Neural cell (in vitro differentiated cells): ENCODE measurements at regions not wholly inside any gene's neighbourhood (a gene's known extent, or its start where the extent isn't known, plus 50 kb on each side); places are given as distances from the start of the nearest gene placed in this dataset.

ENCODE experiments used
- H2AFZ ChIP-seq: fragments of 200-600, 300-800 bp; sonication (generic), shearing (Covaris generic); 2 replicates; pipeline ENCODE4 v1.6.0; 2014; ENCODE audit warnings: low read depth, mild to moderate bottlenecking, antibody characterized with exemption, low read length, moderate library complexity
- H3F3A ChIP-seq: fragments of 200-600 bp; shearing (Covaris generic); 2 replicates; pipeline ENCODE4 v1.6.1; 2016; ENCODE audit warnings: mild to moderate bottlenecking, moderate library complexity, mixed read lengths, antibody characterized with exemption, low read length; ENCODE audit not compliant: insufficient read depth, poor library complexity, severe bottlenecking
- H3K27ac ChIP-seq: fragments of 200-600, 300-800 bp; sonication (generic), shearing (Covaris generic); 2 replicates; pipeline ENCODE4 v1.5.1; 2014; ENCODE audit warnings: mild to moderate bottlenecking, low read length, moderate library complexity
- H3K27me3 ChIP-seq: fragments of 300-800, 200-600 bp; sonication (generic), shearing (Covaris generic); 2 replicates; pipeline ENCODE4 v1.6.0; 2014; ENCODE audit warnings: mild to moderate bottlenecking, low read depth, low read length, moderate library complexity; ENCODE audit not compliant: insufficient read depth
- H3K36me3 ChIP-seq: fragments of 300-800, 200-600 bp; sonication (generic), shearing (Covaris generic); 2 replicates; pipeline ENCODE4 v1.5.1; 2014; ENCODE audit warnings: mild to moderate bottlenecking, antibody characterized with exemption, low read length, moderate library complexity; ENCODE audit not compliant: insufficient read depth
- H3K4me2 ChIP-seq: fragments of 300-800, 200-600 bp; sonication (generic), shearing (Covaris generic); 2 replicates; pipeline ENCODE4 v1.6.0; 2014; ENCODE audit warnings: mild to moderate bottlenecking, low read length
- H3K4me3 ChIP-seq: fragments of 300-800, 200-600 bp; sonication (generic), shearing (Covaris generic); 2 replicates; pipeline ENCODE4 v1.5.1; 2014; ENCODE audit warnings: mild to moderate bottlenecking, low read length, moderate library complexity
- H3K79me2 ChIP-seq: fragments of 200-600 bp; shearing (Covaris generic); replicated peaks from 2 replicates; pipeline ENCODE4 v1.6.0; 2014; ENCODE audit warnings: mild to moderate bottlenecking, low read length, moderate library complexity; ENCODE audit not compliant: insufficient read depth
- H3K9ac ChIP-seq: fragments of 300-800, 200-600 bp; sonication (generic), shearing (Covaris generic); 2 replicates; pipeline ENCODE4 v1.6.1; 2016; ENCODE audit warnings: mild to moderate bottlenecking, low read length, mixed read lengths
- H3K9me2 ChIP-seq: fragments of 200-600 bp; shearing (Covaris generic); 2 replicates; pipeline ENCODE4 v1.6.1; 2016; ENCODE audit warnings: mild to moderate bottlenecking, low read length, mixed read lengths; ENCODE audit not compliant: insufficient read depth
- H3K9me3 ChIP-seq: fragments of 200-600, 300-800 bp; sonication (generic), shearing (Covaris generic); 2 replicates; pipeline ENCODE4 v1.6.1; 2016; ENCODE audit warnings: mild to moderate bottlenecking, mixed run types, low read length, moderate library complexity, mixed read lengths
- H4K20me1 ChIP-seq: fragments of 200-600 bp; shearing (Covaris generic); 2 replicates; pipeline ENCODE4 v1.6.1; 2016; ENCODE audit warnings: mild to moderate bottlenecking, mixed run types; ENCODE audit not compliant: insufficient read depth
- CTCF ChIP-seq: fragments of 450-650 bp; IDR thresholded peaks from 2 replicates; pipeline ENCODE4 v1.5.1; 2014; ENCODE audit warnings: antibody characterized with exemption, mild to moderate bottlenecking, moderate library complexity; ENCODE audit not compliant: poor library complexity, severe bottlenecking
- EP300 ChIP-seq: fragments of 450-650 bp; conservative IDR thresholded peaks from 2 replicates; pipeline ENCODE4 v1.6.1; 2014; ENCODE audit warnings: antibody characterized with exemption, mild to moderate bottlenecking, moderate library complexity; ENCODE audit not compliant: poor library complexity, severe bottlenecking
- EZH2 ChIP-seq: fragments of 200-600, 300-800 bp; shearing (Covaris generic), sonication (generic); IDR thresholded peaks from 2 replicates; pipeline ENCODE4 v1.6.1; 2014; ENCODE audit warnings: antibody characterized with exemption, low read length, borderline replicate concordance, mild to moderate bottlenecking; ENCODE audit not compliant: insufficient read depth, poor library complexity, severe bottlenecking
- MXI1 ChIP-seq: fragments of 450-650 bp; conservative IDR thresholded peaks from 2 replicates; pipeline ENCODE4 v1.6.1; 2014; ENCODE audit warnings: antibody characterized with exemption, mild to moderate bottlenecking; ENCODE audit not compliant: poor library complexity, severe bottlenecking
- POLR2AphosphoS5 ChIP-seq: IDR thresholded peaks from 2 replicates; pipeline ENCODE4 v1.6.1; 2012
- RAD21 ChIP-seq: fragments of 450-650 bp; conservative IDR thresholded peaks from 2 replicates; pipeline ENCODE4 v1.6.1; 2014; ENCODE audit warnings: antibody characterized with exemption, mild to moderate bottlenecking, moderate library complexity
- SMC3 ChIP-seq: fragments of 450-650 bp; conservative IDR thresholded peaks from 2 replicates; pipeline ENCODE4 v1.6.1; 2014; ENCODE audit warnings: antibody characterized with exemption, mild to moderate bottlenecking, moderate library complexity; ENCODE audit not compliant: poor library complexity
- TAF1 ChIP-seq: IDR thresholded peaks from 2 replicates; pipeline ENCODE4 v1.6.1; 2012; ENCODE audit warnings: low read depth
- TF ChIP-seq, protein P1 (sequence below): IDR thresholded peaks from 2 replicates; pipeline ENCODE4 v1.6.1; 2012; ENCODE audit warnings: borderline replicate concordance

GRCh38 chr6:154920495-154921200, 74.5 kb upstream of the TIAM2 start:
- Histone ChIP-seq H3K36me3 (no peaks in the 10 kb centered on the region), H3K4me3 (no peak overlapping the region), H3K9me2 (no peaks in the 10 kb centered on the region), H3K9me3 (no peaks in the 10 kb centered on the region), H3F3A (no peaks in the 10 kb centered on the region), H3K27ac (no peak overlapping the region), H3K27me3 (no peaks in the 10 kb centered on the region), H3K4me2 (no peak overlapping the region), H3K79me2 (no peaks in the 10 kb centered on the region), H3K9ac (no peak overlapping the region), H2AFZ (no peak overlapping the region), H4K20me1 (no peaks in the 10 kb centered on the region)
- TF ChIP-seq POLR2AphosphoS5, result no peak

DNA sequence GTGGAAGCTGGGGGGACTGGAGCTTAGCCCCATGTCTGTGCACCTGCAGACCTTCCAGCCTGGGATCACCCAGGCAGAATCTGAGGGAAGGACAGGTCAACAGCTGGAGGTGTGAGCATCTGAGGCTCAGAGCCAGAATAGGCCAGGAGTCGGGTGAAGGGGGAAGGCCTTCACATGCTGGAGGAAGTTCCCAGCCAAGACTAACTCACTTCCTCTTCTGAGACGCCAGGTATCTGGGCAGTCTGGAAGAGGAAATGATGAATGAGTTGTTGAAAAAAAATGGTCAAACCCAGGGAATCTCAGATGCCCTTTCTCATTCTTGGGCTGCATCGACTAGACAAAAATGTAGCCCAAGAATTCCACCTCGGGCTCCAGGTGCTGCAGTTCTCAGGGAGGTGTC, 73.6 kb upstream of the TIAM2 start:
- no peak for TF ChIP-seq POLR2AphosphoS5
- TF ChIP-seq SMC3, result no peak
- TF ChIP-seq CTCF, result no peak
- TF ChIP-seq RAD21, result no peak
- no peak for TF ChIP-seq MXI1
- no peak for TF ChIP-seq TAF1
- TF ChIP-seq EP300, result no peak
- TF ChIP-seq, protein P1, sequence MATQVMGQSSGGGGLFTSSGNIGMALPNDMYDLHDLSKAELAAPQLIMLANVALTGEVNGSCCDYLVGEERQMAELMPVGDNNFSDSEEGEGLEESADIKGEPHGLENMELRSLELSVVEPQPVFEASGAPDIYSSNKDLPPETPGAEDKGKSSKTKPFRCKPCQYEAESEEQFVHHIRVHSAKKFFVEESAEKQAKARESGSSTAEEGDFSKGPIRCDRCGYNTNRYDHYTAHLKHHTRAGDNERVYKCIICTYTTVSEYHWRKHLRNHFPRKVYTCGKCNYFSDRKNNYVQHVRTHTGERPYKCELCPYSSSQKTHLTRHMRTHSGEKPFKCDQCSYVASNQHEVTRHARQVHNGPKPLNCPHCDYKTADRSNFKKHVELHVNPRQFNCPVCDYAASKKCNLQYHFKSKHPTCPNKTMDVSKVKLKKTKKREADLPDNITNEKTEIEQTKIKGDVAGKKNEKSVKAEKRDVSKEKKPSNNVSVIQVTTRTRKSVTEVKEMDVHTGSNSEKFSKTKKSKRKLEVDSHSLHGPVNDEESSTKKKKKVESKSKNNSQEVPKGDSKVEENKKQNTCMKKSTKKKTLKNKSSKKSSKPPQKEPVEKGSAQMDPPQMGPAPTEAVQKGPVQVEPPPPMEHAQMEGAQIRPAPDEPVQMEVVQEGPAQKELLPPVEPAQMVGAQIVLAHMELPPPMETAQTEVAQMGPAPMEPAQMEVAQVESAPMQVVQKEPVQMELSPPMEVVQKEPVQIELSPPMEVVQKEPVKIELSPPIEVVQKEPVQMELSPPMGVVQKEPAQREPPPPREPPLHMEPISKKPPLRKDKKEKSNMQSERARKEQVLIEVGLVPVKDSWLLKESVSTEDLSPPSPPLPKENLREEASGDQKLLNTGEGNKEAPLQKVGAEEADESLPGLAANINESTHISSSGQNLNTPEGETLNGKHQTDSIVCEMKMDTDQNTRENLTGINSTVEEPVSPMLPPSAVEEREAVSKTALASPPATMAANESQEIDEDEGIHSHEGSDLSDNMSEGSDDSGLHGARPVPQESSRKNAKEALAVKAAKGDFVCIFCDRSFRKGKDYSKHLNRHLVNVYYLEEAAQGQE, result no peak
- no peak for TF ChIP-seq EZH2
- H3K27ac ChIP-seq, result no peak overlapping the region
- H2AFZ ChIP-seq, result no peak overlapping the region
- no peaks in the 10 kb centered on the region for H3K9me3 ChIP-seq
- no peaks in the 10 kb centered on the region for H3K9me2 ChIP-seq
- H3K36me3 ChIP-seq, result no peaks in the 10 kb centered on the region
- H3F3A ChIP-seq, result no peaks in the 10 kb centered on the region
- no peak overlapping the region for H3K4me2 ChIP-seq
- H4K20me1 ChIP-seq, result no peaks in the 10 kb centered on the region
- no peak overlapping the region for H3K9ac ChIP-seq
- H3K27me3 ChIP-seq, result no peaks in the 10 kb centered on the region
- H3K79me2 ChIP-seq, result no peaks in the 10 kb centered on the region
- H3K4me3 ChIP-seq, result no peak overlapping the region
